GM23248 (cell line): ENCODE measurements at regions not wholly inside any gene's neighbourhood (a gene's known extent, or its start where the extent isn't known, plus 50 kb on each side); places are given as distances from the start of the nearest gene placed in this dataset.
A peak's percentile ranks its signal among the peaks of the same experiment; 100 is the strongest.

ENCODE experiments used
- DNase-seq: peaks from one replicate; pipeline ENCODE4 v3.0.0-alpha.2; 2015
- H2AFZ ChIP-seq: fragments of 200-600 bp; sonication (generic); 2 replicates; pipeline ENCODE4 v1.6.1; 2016; ENCODE audit warnings: antibody characterized with exemption
- H3F3A ChIP-seq: fragments of 200-600 bp; sonication (generic); 2 replicates; pipeline ENCODE4 v1.6.1; 2016; ENCODE audit warnings: mild to moderate bottlenecking, antibody characterized with exemption, mixed run types; ENCODE audit not compliant: insufficient read depth
- H3K27ac ChIP-seq: fragments of 200-600 bp; sonication (generic); 2 replicates; pipeline ENCODE4 v1.5.1; 2016; ENCODE audit warnings: mild to moderate bottlenecking
- H3K27me3 ChIP-seq: fragments of 200-600 bp; sonication (generic); replicated peaks from 2 replicates; pipeline ENCODE4 v1.6.1; 2016; ENCODE audit warnings: mild to moderate bottlenecking; ENCODE audit not compliant: insufficient read depth
- H3K36me3 ChIP-seq: fragments of 200-600 bp; sonication (generic); 2 replicates; pipeline ENCODE4 v1.6.1; 2016; ENCODE audit warnings: low read depth, mild to moderate bottlenecking
- H3K4me1 ChIP-seq: fragments of 200-600 bp; sonication (generic); 2 replicates; pipeline ENCODE4 v1.6.1; 2016; ENCODE audit warnings: mild to moderate bottlenecking; ENCODE audit not compliant: insufficient read depth
- H3K4me2 ChIP-seq: fragments of 200-600 bp; sonication (generic); one replicate; pipeline ENCODE4 v1.6.1; 2016; ENCODE audit warnings: mild to moderate bottlenecking; ENCODE audit not compliant: unreplicated experiment
- H3K4me3 ChIP-seq: fragments of 200-600 bp; sonication (generic); 2 replicates; pipeline ENCODE4 v1.5.1; 2016; ENCODE audit warnings: mild to moderate bottlenecking
- H3K79me2 ChIP-seq: fragments of 200-600 bp; sonication (generic); 2 replicates; pipeline ENCODE4 v1.6.1; 2016; ENCODE audit warnings: mild to moderate bottlenecking; ENCODE audit not compliant: insufficient read depth
- H3K9ac ChIP-seq: fragments of 200-600 bp; sonication (generic); 2 replicates; pipeline ENCODE4 v1.6.1; 2016; ENCODE audit warnings: mild to moderate bottlenecking
- H3K9me2 ChIP-seq: fragments of 200-600 bp; sonication (generic); 2 replicates; pipeline ENCODE4 v1.6.1; 2016; ENCODE audit warnings: mixed run types, mild to moderate bottlenecking, moderate library complexity; ENCODE audit not compliant: insufficient read depth
- H3K9me3 ChIP-seq: fragments of 200-600 bp; sonication (generic); one replicate; pipeline ENCODE4 v1.6.1; 2017; ENCODE audit warnings: low read depth
- H4K20me1 ChIP-seq: fragments of 200-600 bp; sonication (generic); 2 replicates; pipeline ENCODE4 v1.6.0; 2016; ENCODE audit not compliant: insufficient read depth
- EZH2 ChIP-seq: fragments of 200-600 bp; sonication (generic); IDR thresholded peaks from 2 replicates; pipeline ENCODE4 v1.6.1; 2018; ENCODE audit warnings: antibody characterized with exemption, mild to moderate bottlenecking; ENCODE audit not compliant: insufficient read depth, poor library complexity, severe bottlenecking
- EZH2phosphoT487 ChIP-seq: fragments of 200-600 bp; sonication (generic); IDR thresholded peaks from 2 replicates; pipeline ENCODE4 v1.6.1; 2018; ENCODE audit warnings: antibody characterized with exemption, moderate library complexity, mild to moderate bottlenecking, low read depth; ENCODE audit not compliant: insufficient read depth
- WGBS, 2 experiments: methylation state at CpG; one replicate each; pipeline ENCODE4 v1.1.6; 2015 to 2017; ENCODE audit warnings: low lambda C conversion rate in 2 of 2, low coverage in 1 of 2; ENCODE audit errors: missing lambda C conversion rate in 2 of 2; 5-methylcytosine and 5-hydroxymethylcytosine counted together
- in situ Hi-C: fragments of 300-500 bp; cut with MboI; formaldehyde crosslinking; loops from 2 replicates; pipeline ENCODE4 v1.15.0; 2020

DNA sequence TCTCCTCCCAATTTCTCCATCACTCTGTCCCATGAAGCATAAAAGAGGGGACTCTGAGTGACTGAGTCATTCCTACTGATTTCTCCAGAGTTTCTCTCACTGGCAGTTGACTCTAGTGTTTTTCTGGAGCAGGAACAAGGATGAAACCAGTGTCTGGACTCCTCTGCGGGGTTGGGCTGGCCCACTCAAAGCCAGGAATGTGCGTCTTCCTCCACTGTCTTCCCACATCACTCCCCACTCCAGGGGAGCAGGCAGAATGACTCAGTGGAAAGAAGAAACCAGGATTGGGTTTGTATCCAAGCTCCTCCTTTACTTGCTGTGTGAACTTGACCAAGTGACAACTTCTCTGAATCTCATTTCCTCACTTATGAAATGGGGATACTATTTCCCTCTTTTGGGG, 497.5 kb upstream of the SALL1 start:
- Histone ChIP-seq H3K4me1 (peaks cover 10% of the 10 kb centered on the region; the same call in 1 of the 2 replicates), H2AFZ (no peak overlapping the region), H4K20me1 (no peaks in the 10 kb centered on the region), H3K9me2 (no peaks in the 10 kb centered on the region), H3K9me3 (no peaks in the 10 kb centered on the region), H3K9ac (no peak overlapping the region), H3K4me2 (no peak overlapping the region), H3K27me3 (no peaks in the 10 kb centered on the region), H3K36me3 (no peaks in the 10 kb centered on the region), H3K27ac (no peak overlapping the region), H3K79me2 (no peaks in the 10 kb centered on the region), H3F3A (peaks cover 12% of the 10 kb centered on the region; the same call in 1 of the 2 replicates), H3K4me3 (no peak overlapping the region)
- TF ChIP-seq EZH2 (no peak), EZH2phosphoT487 (no peak)
- in situ Hi-C loops: no loop called here
- peak; percentile 62 for DNase-seq
- WGBS, 2 experiments: 42 to 51% methylated on average over 2 of the region's 2 CpGs

GRCh38 chr16:51641191-51641765, 490.2 kb upstream of the SALL1 start:
- no peaks in the 10 kb centered on the region for H3K27me3 ChIP-seq
- no peak overlapping the region for H3K9ac ChIP-seq
- in situ Hi-C loops: no loop called here
- H3K4me3 ChIP-seq: no peak overlapping the region
- no peak overlapping the region for H3K4me2 ChIP-seq
- H3K79me2 ChIP-seq: no peaks in the 10 kb centered on the region
- TF ChIP-seq EZH2phosphoT487 (no peak), EZH2 (no peak)
- no peak overlapping the region for H3K27ac ChIP-seq
- DNase-seq: peak; percentile 40
- no peaks in the 10 kb centered on the region for H4K20me1 ChIP-seq
- peaks cover 44% of the 10 kb centered on the region for H3K4me1 ChIP-seq
- H2AFZ ChIP-seq: no peak overlapping the region
- no peaks in the 10 kb centered on the region for H3K9me2 ChIP-seq
- 61 to 67% methylated on average over 3 of the region's 3 CpGs for WGBS, 2 experiments
- peaks cover 27% of the 10 kb centered on the region for H3F3A ChIP-seq
- no peaks in the 10 kb centered on the region for H3K36me3 ChIP-seq
- H3K9me3 ChIP-seq: no peaks in the 10 kb centered on the region

DNA sequence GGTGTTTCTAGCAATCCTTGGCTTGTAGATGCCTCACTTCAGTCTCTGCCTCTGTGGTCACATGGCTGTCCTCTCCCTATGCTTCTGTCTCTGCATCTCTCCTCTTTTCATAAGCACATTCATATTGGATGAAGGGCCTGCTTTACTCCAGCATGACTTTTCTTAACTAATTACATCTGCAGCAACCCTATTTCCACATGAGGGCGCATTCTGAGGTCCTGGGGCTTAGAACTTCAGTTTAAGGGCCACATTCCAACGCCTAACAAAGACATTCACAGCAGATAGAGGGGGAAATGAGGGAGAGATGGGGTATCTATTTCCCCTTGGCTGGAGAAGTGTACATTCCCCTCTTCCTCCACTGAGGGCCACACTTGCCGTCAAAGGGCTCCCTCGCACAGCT, 489.1 kb upstream of the SALL1 start:
- peaks cover 34% of the 10 kb centered on the region for H3F3A ChIP-seq
- H3K79me2 ChIP-seq: no peaks in the 10 kb centered on the region
- H3K27me3 ChIP-seq: no peaks in the 10 kb centered on the region
- no peak overlapping the region for H3K4me3 ChIP-seq
- in situ Hi-C loops: no loop called here
- no peaks in the 10 kb centered on the region for H4K20me1 ChIP-seq
- H3K27ac ChIP-seq: no peak overlapping the region
- H3K9ac ChIP-seq: no peak overlapping the region
- H3K4me2 ChIP-seq: no peak overlapping the region
- WGBS, 2 experiments: 91 to 95% methylated on average over 4 of the region's 4 CpGs
- peaks cover 44% of the 10 kb centered on the region for H3K4me1 ChIP-seq
- H3K9me2 ChIP-seq: no peaks in the 10 kb centered on the region
- H3K36me3 ChIP-seq: no peaks in the 10 kb centered on the region
- no peak overlapping the region for H2AFZ ChIP-seq
- DNase-seq: no peak
- no peak for TF ChIP-seq EZH2
- no peak for TF ChIP-seq EZH2phosphoT487
- no peaks in the 10 kb centered on the region for H3K9me3 ChIP-seq

DNA sequence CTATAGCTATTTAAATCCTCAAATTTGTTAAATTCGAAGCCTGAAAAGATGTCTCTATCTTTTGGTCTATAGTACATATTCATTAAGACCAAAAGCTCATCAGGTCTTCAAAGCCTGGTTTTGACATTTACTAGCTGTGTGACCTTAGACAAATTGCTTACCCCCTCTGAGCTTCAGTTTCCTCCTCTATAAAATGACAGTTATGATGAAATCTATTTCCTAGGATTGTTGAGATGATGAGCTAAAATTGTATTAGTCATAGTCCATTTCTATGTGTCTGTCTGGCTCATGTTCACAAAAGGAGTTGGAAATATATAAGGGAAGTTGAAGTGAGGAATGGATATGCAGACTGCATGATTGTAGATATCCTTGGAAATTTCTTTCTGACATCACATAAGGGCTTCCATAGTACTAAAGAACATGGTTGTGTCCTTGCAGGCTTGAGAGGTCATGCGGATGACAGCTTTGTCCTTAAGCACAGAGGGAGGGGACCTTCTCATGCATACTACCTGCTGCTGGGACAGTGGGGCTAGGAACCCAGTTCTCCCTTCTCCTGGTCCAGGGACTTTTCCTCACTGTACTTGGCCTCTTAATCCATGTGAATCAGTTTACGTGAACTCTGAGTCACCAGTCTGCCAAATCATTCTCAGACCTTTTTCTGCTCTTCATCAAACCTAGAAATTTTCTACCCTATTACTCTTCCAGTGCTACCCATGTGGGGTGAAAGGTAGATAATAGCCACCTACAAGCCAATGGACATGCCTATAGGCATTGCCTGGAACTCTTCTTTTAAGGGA, 487.5 kb upstream of the SALL1 start:
- no peaks in the 10 kb centered on the region for H3K9me2 ChIP-seq
- H3K27me3 ChIP-seq: no peaks in the 10 kb centered on the region
- H2AFZ ChIP-seq: no peak overlapping the region
- no peaks in the 10 kb centered on the region for H4K20me1 ChIP-seq
- in situ Hi-C loops: no loop called here
- no peak for TF ChIP-seq EZH2phosphoT487
- TF ChIP-seq EZH2: no peak
- no peaks in the 10 kb centered on the region for H3K36me3 ChIP-seq
- no peak overlapping the region for H3K9ac ChIP-seq
- peak overlapping the region; percentile 73 for H3K4me2 ChIP-seq
- peak overlapping the region; percentile 60 for H3K27ac ChIP-seq
- peak; percentile 74 for DNase-seq
- peaks cover 37% of the 10 kb centered on the region for H3F3A ChIP-seq
- no peaks in the 10 kb centered on the region for H3K79me2 ChIP-seq
- H3K4me1 ChIP-seq: peaks cover 44% of the 10 kb centered on the region
- no peaks in the 10 kb centered on the region for H3K9me3 ChIP-seq
- WGBS, 2 experiments: 62 to 63% methylated on average over 3 of the region's 3 CpGs
- H3K4me3 ChIP-seq: no peak overlapping the region
